ENCODE measurements at regions not wholly inside any gene's neighbourhood (a gene's known extent, or its start where the extent isn't known, plus 50 kb on each side); places are given as distances from the start of the nearest gene placed in this dataset.
"Not testable (repeated sequence)": the region's sequence is repeated elsewhere in the genome, so short reads cannot be mapped to it uniquely, and the experiment has no call there.

- H3K36me3 ChIP-seq; ATAC-seq; H3K27me3 ChIP-seq; H3K4me1 ChIP-seq; H3K27ac ChIP-seq; H3K4me3 ChIP-seq; H3K9me3 ChIP-seq; intact Hi-C loops (cut with DNase I): not testable (repeated sequence)
- DNase-seq: peak in 1 of 4 donors; percentile 2
Observed at GRCh38 chr5:70778240-70778639, 122.2 kb upstream of the SERF1A start.

Measured in left lung (tissue), 4 donors.